NCI-H1105 (cell line): ENCODE measurements at regions not wholly inside any gene's neighbourhood (a gene's known extent, or its start where the extent isn't known, plus 50 kb on each side); places are given as distances from the start of the nearest gene placed in this dataset.
"Not testable (repeated sequence)": the region's sequence is repeated elsewhere in the genome, so short reads cannot be mapped to it uniquely, and the experiment has no call there.

Experiments used
- DNase-seq: peaks from one replicate; lab custom pipeline; 2025; lab: John Stamatoyannopoulos, UW

GRCh38 chrX:50967736-50968135 is 57.2 kb downstream of the BMP15 start:
- DNase-seq: no peak

- DNase-seq: not testable (repeated sequence)
These were observed 58.5 kb downstream of the BMP15 start for GRCh38 chrX:50968871-50969635.

- DNase-seq: no peak
These were observed 60.9 kb downstream of the BMP15 start for GRCh38 chrX:50971395-50971794.

GRCh38 chrX:50973199-50973598 is 62.7 kb downstream of the BMP15 start:
- DNase-seq: no peak

- no peak for DNase-seq
These were observed 68.6 kb downstream of the BMP15 start for GRCh38 chrX:50978920-50979682.

GRCh38 chrX:50980251-50980650 is 69.7 kb downstream of the BMP15 start:
- DNase-seq: no peak

- DNase-seq: peak; percentile 9
These were observed 78.1 kb downstream of the BMP15 start for GRCh38 chrX:50988649-50989048.

- DNase-seq: no peak
These were observed 86.4 kb downstream of the BMP15 start for GRCh38 chrX:50996930-50997329.

GRCh38 chrX:51000384-51000783 is 89.8 kb downstream of the BMP15 start:
- DNase-seq: not testable (repeated sequence)

- DNase-seq: not testable (repeated sequence)
These were observed 91.4 kb downstream of the BMP15 start for GRCh38 chrX:51001733-51002632.

GRCh38 chrX:51006064-51006463 is 95.5 kb downstream of the BMP15 start:
- DNase-seq: no peak

GRCh38 chrX:51024106-51024696 is 113.7 kb downstream of the BMP15 start:
- DNase-seq: no peak

- no peak for DNase-seq
These were observed 116.3 kb downstream of the BMP15 start for GRCh38 chrX:51026862-51027261.

- no peak for DNase-seq
These were observed 125.2 kb downstream of the BMP15 start for GRCh38 chrX:51035746-51036145.

GRCh38 chrX:51047950-51048349 is 137.4 kb downstream of the BMP15 start:
- DNase-seq: no peak

GRCh38 chrX:51053741-51054140 is 143.2 kb downstream of the BMP15 start:
- no peak for DNase-seq

- no peak for DNase-seq
These were observed 187.5 kb downstream of the BMP15 start for GRCh38 chrX:51098046-51098445.

GRCh38 chrX:51119058-51119926 is 208.8 kb downstream of the BMP15 start:
- DNase-seq: not testable (repeated sequence)

- not testable (repeated sequence) for DNase-seq
These were observed 206.9 kb upstream of the NUDT10 start for GRCh38 chrX:51125743-51126142.

- DNase-seq: peak; percentile 9
These were observed 187.7 kb upstream of the NUDT10 start for GRCh38 chrX:51144828-51145442.
